K562 (cell line): ENCODE measurements at regions not wholly inside any gene's neighbourhood (a gene's known extent, or its start where the extent isn't known, plus 50 kb on each side); places are given as distances from the start of the nearest gene placed in this dataset.

Experiments used
- ATAC-seq: fragments of 200-7000 bp; cut with Tn5 transposase; 3 replicates; pipeline ENCODE4 v1.9.1; 2020; ENCODE audit warnings: moderate library complexity
- BruUV-seq: library from RNA; stranded (reverse); fragments of 400-500 nt; replicated peaks from 2 replicates; lab custom pipeline; 2021; lab: Mats Ljungman, UMichigan
- CTCF ChIA-PET: fragments of 300-600 bp; formaldehyde crosslinking; extraction: SDS; loops from one replicate; lab custom pipeline; 2021; ENCODE audit warnings: low intra/inter-chr PET ratio; lab: Yijun Ruan, JAX
- POLR2A ChIA-PET: fragments of 300-600, 350-650 bp; sonication (Branson Sonifier 250); formaldehyde crosslinking; extraction: SDS; loops from one replicate; lab custom pipeline; 2021; ENCODE audit warnings: antibody characterized with exemption, inconsistent platforms; lab: Yijun Ruan, JAX
- DNase-seq, 4 experiments: peaks; one replicate each; pipeline versions ENCODE4 v3.0.0 to v3.0.0-alpha.2; 2011 to 2018; ENCODE audit warnings: low spot score in 3 of 4, mixed read lengths in 3 of 4; ENCODE audit errors: extremely low read depth in 1 of 4
- FAIRE-seq: peaks from 2 replicates; lab custom pipeline; 2011; peaks lifted over from hg19 to GRCh38; lab: Jason Lieb, UNC
- H2AFZ ChIP-seq: 2 replicates; pipeline ENCODE4 v1.6.0; 2011; ENCODE audit warnings: low read depth, low read length, control low read depth, inconsistent platforms
- H3K27ac ChIP-seq: fragments of 200-600 bp; 3 replicates; pipeline ENCODE4 v1.8.0; 2011; ENCODE audit warnings: low read depth, mild to moderate bottlenecking, control low read depth, inconsistent platforms, low read length, moderate library complexity, mixed read lengths; ENCODE audit errors: extremely low read depth
- H3K27me3 ChIP-seq, 2 experiments: fragments of 300-600 bp in 1 of 2; 2 replicates in 1 of 2; 3 replicates in 1 of 2; pipeline versions ENCODE4 v1.6.0 to v1.8.0; 2011; ENCODE audit warnings: inconsistent platforms in 2 of 2, low read length in 2 of 2, mild to moderate bottlenecking in 1 of 2, mixed read lengths in 1 of 2, moderate library complexity in 1 of 2; ENCODE audit not compliant: control insufficient read depth in 2 of 2, insufficient read depth in 2 of 2
- H3K36me3 ChIP-seq: fragments of 300-600 bp; 3 replicates; pipeline ENCODE4 v1.8.0; 2011; ENCODE audit warnings: mild to moderate bottlenecking, low read length, inconsistent platforms; ENCODE audit not compliant: control insufficient read depth, insufficient read depth
- H3K4me1 ChIP-seq, 2 experiments: fragments of 200-600 bp in 1 of 2; replicated peaks in 1 of 2; 2 replicates in 1 of 2; 3 replicates in 1 of 2; pipeline versions ENCODE4 v1.5.1 to v1.8.0; 2011; ENCODE audit warnings: inconsistent platforms in 2 of 2, low read length in 2 of 2, mild to moderate bottlenecking in 1 of 2, mixed read lengths in 1 of 2, moderate library complexity in 1 of 2; ENCODE audit not compliant: control insufficient read depth in 2 of 2, insufficient read depth in 2 of 2
- H3K4me2 ChIP-seq: 2 replicates; pipeline ENCODE4 v1.6.1; 2011; ENCODE audit warnings: low read length, control low read depth, inconsistent platforms, mixed read lengths; ENCODE audit not compliant: insufficient read depth
- H3K4me3 ChIP-seq: fragments of 200-600 bp; sonication (generic), shearing (Covaris generic); 2 replicates; pipeline ENCODE4 v1.5.1; 2016; ENCODE audit warnings: control low read depth, inconsistent platforms
- H3K79me2 ChIP-seq: fragments of 200-600 bp; 3 replicates; pipeline ENCODE4 v1.8.0; 2011; ENCODE audit warnings: low read length, inconsistent platforms; ENCODE audit not compliant: control insufficient read depth, insufficient read depth
- H3K9ac ChIP-seq, 2 experiments: 2 replicates each; pipeline versions ENCODE4 v1.6.0 to v1.6.1; 2011; ENCODE audit warnings: low read depth in 2 of 2, low read length in 2 of 2, control low read depth in 1 of 2, inconsistent platforms in 1 of 2, mild to moderate bottlenecking in 1 of 2, mixed read lengths in 1 of 2; ENCODE audit not compliant: insufficient read depth in 1 of 2
- H3K9me1 ChIP-seq: one replicate; pipeline ENCODE4 v1.6.0; 2011; ENCODE audit warnings: inconsistent platforms, mild to moderate bottlenecking, low read length, moderate library complexity; ENCODE audit not compliant: control insufficient read depth, insufficient read depth
- H3K9me3 ChIP-seq: replicated peaks from 2 replicates; pipeline ENCODE4 v1.5.1; 2011; ENCODE audit warnings: low read depth, low read length, inconsistent platforms; ENCODE audit not compliant: control insufficient read depth, insufficient read depth
- H4K20me1 ChIP-seq: replicated peaks from 2 replicates; pipeline ENCODE4 v1.6.1; 2011; ENCODE audit warnings: low read length, inconsistent platforms, mixed read lengths; ENCODE audit not compliant: control insufficient read depth, insufficient read depth
- FOXJ3 ChIP-seq: sonication (generic); formaldehyde crosslinking; IDR thresholded peaks from 2 replicates; pipeline ENCODE4 v1.4.0; 2020; ENCODE audit warnings: mild to moderate bottlenecking, missing genetic modification reagents
- HNRNPL ChIP-seq: fragments of 200-400 bp; formaldehyde crosslinking; IDR thresholded peaks from 2 replicates; pipeline ENCODE4 v1.6.1; 2017; ENCODE audit warnings: low read depth, mild to moderate bottlenecking, low read length
- KAT7 ChIP-seq: sonication (generic); formaldehyde crosslinking; IDR thresholded peaks from 2 replicates; pipeline ENCODE4 v1.8.0; 2022; ENCODE audit warnings: missing genetic modification reagents, mild to moderate bottlenecking, borderline replicate concordance
- MAZ ChIP-seq, 2 experiments: fragments of 450-650 bp in 1 of 2; sonication (generic) in 1 of 2; formaldehyde crosslinking; IDR thresholded peaks in 1 of 2; conservative IDR thresholded peaks in 1 of 2; 2 replicates each; pipeline versions ENCODE4 v1.4.0 to v1.5.0; 2020; ENCODE audit warnings: mild to moderate bottlenecking in 1 of 2, missing genetic modification reagents in 1 of 2
- MCM3 ChIP-seq: fragments of 450-650 bp; IDR thresholded peaks from 2 replicates; pipeline ENCODE4 v1.6.1; 2016
- NONO ChIP-seq, 2 experiments: fragments of 200-400 bp in 1 of 2; fragments of 450-650 bp in 1 of 2; formaldehyde crosslinking in 1 of 2; IDR thresholded peaks; 2 replicates each; pipeline ENCODE4 v1.6.1; 2017; ENCODE audit warnings: low read depth in 2 of 2, mild to moderate bottlenecking in 2 of 2, moderate library complexity in 2 of 2, low read length in 1 of 2
- PCBP1 ChIP-seq: fragments of 200-400 bp; formaldehyde crosslinking; IDR thresholded peaks from 2 replicates; pipeline ENCODE4 v1.6.1; 2018; ENCODE audit warnings: mild to moderate bottlenecking, low read depth, low read length; ENCODE audit not compliant: poor library complexity, severe bottlenecking
- SOX6 ChIP-seq: fragments of 450-650 bp; IDR thresholded peaks from 2 replicates; pipeline ENCODE4 v1.6.1; 2014; ENCODE audit warnings: mild to moderate bottlenecking
- STAG1 ChIP-seq: sonication (generic); formaldehyde crosslinking; IDR thresholded peaks from 2 replicates; pipeline ENCODE4 v1.5.0; 2020; ENCODE audit warnings: missing genetic modification reagents, borderline replicate concordance
- STAT5A ChIP-seq: IDR thresholded peaks from 2 replicates; pipeline ENCODE4 v1.6.1; 2012; ENCODE audit warnings: low read length, inconsistent platforms, borderline replicate concordance
- U2AF1 ChIP-seq: fragments of 200-400 bp; formaldehyde crosslinking; optimal IDR thresholded peaks from 2 replicates; pipeline ENCODE3; 2017; ENCODE audit warnings: mild to moderate bottlenecking, low read depth, low read length, moderate library complexity
- ZNF644 ChIP-seq: fragments of 200-800 bp; sonication (Bioruptor generic); IDR thresholded peaks from 2 replicates; pipeline ENCODE4 v1.6.1; 2016; ENCODE audit warnings: low read depth, missing genetic modification characterization, missing compliant biosample characterization
- ZNF778 ChIP-seq: fragments of 450-650 bp; formaldehyde crosslinking; IDR thresholded peaks from 2 replicates; pipeline ENCODE4 v1.4.0; 2020; ENCODE audit warnings: mild to moderate bottlenecking, moderate library complexity
- WGBS: fragments of 100-300 bp; shearing (Covaris generic); methylation state at CpG from one replicate; pipeline ENCODE4 v1.1.6; 2016; ENCODE audit warnings: low coverage, mixed read lengths; ENCODE audit not compliant: insufficient coverage; ENCODE audit errors: missing lambda C conversion rate; 5-methylcytosine and 5-hydroxymethylcytosine counted together
- in situ Hi-C: fragments of 300-500 bp; cut with MboI; formaldehyde crosslinking; loops from 4 replicates; pipeline ENCODE4 v1.15.0; 2018; ENCODE audit warnings: inconsistent platforms, mixed read lengths
- intact Hi-C: fragments of 100-400 bp; cut with micrococcal nuclease; formaldehyde crosslinking; loops from 2 replicates; pipeline ENCODE4 v1.14.2; 2022
- TF ChIP-seq, protein P1 (sequence below): fragments of 450-650 bp; formaldehyde crosslinking; conservative IDR thresholded peaks from 2 replicates; pipeline ENCODE4 v1.4.0; 2022; ENCODE audit warnings: mild to moderate bottlenecking, missing genetic modification characterization
- TF ChIP-seq, protein P2 (sequence below): fragments of 250-450 bp; sonication (Bioruptor Pico); IDR thresholded peaks from 2 replicates; pipeline ENCODE4 v1.8.0; 2021; ENCODE audit warnings: borderline replicate concordance, mild to moderate bottlenecking, moderate library complexity; ENCODE audit not compliant: poor library complexity, severe bottlenecking
- TF ChIP-seq, protein P3 (sequence below): sonication (generic); formaldehyde crosslinking; IDR thresholded peaks from 2 replicates; pipeline ENCODE4 v1.8.0; 2023; ENCODE audit warnings: missing genetic modification reagents, mild to moderate bottlenecking, borderline replicate concordance

DNA sequence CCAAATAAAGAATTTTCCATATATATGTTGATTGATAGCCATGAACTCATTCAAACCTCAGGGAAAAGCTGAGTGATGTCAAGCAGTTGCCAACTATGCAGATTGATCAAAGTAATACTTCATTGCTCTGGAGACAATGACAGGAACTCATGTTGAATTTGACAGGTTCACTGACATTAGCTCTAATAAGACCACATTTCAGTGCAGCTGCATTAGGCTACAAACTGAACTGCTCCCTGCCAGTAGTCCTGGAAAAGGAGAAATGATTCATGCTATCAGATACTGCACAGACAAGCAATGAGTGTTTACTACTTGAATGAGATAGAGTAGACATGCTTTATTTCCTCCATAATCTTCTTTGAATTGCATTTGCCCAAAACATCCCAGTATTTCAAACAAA is 948.4 kb downstream of the MRPL39 start (continued):
- TF ChIP-seq U2AF1, result no peak
- TF ChIP-seq, protein P1, sequence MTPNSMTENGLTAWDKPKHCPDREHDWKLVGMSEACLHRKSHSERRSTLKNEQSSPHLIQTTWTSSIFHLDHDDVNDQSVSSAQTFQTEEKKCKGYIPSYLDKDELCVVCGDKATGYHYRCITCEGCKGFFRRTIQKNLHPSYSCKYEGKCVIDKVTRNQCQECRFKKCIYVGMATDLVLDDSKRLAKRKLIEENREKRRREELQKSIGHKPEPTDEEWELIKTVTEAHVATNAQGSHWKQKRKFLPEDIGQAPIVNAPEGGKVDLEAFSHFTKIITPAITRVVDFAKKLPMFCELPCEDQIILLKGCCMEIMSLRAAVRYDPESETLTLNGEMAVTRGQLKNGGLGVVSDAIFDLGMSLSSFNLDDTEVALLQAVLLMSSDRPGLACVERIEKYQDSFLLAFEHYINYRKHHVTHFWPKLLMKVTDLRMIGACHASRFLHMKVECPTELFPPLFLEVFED (CRISPR knock-in tag), result no peak
- no peak for TF ChIP-seq SOX6
- TF ChIP-seq HNRNPL, result no peak
- TF ChIP-seq STAG1, result no peak
- no peak for TF ChIP-seq STAT5A
- TF ChIP-seq, all 486 proteins: peak for 0

DNA sequence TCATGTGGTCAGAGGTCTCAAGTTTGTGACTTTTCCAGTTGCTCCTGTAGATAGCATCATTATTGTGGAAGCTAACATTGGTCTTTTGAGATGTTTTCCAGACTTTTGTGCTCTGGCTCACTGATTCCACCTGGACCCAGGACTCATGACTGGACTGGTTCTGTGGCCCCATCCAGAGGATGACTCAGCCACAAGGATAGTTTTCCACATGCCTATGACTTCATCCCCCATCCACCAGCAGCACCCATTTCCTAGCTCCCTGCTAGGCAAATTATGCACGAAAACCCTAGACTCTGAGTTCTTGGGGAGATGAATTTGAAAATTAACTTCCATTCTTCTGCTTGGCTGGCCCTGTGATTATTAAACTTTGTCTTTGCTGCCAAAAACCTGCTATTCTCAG is 949.3 kb downstream of the MRPL39 start:
- no peak overlapping the region for H2AFZ ChIP-seq
- WGBS, result 0% methylated on average over 1 of the region's 1 CpG
- H3K4me2 ChIP-seq, result no peak overlapping the region
- intact Hi-C loops (no loop called here), in situ Hi-C loops (no loop called here)
- no peaks in the 10 kb centered on the region for H3K36me3 ChIP-seq
- H4K20me1 ChIP-seq, result no peaks in the 10 kb centered on the region
- H3K9me3 ChIP-seq, result no peaks in the 10 kb centered on the region
- no peaks in the 10 kb centered on the region for H3K4me1 ChIP-seq
- no peaks in the 10 kb centered on the region for H3K79me2 ChIP-seq
- BruUV-seq, result no TSS peak
- H3K27me3 ChIP-seq, result no peaks in the 10 kb centered on the region
- no peak overlapping the region for H3K27ac ChIP-seq
- H3K9me1 ChIP-seq, result no peaks in the 10 kb centered on the region
- H3K9ac ChIP-seq, result no peak overlapping the region
- ChIA-PET POLR2A (no interaction called here), CTCF (no interaction called here)
- DNase-seq, result no peak
- no peak for ATAC-seq
- H3K4me3 ChIP-seq, result no peak overlapping the region
- no peak for FAIRE-seq
- TF ChIP-seq NONO (IDR thresholded peaks at IDR 0.05; ENCODE audit: low read depth in 2 of 2, low read length in 1 of 2), result no peak
- TF ChIP-seq MCM3, result no peak
- TF ChIP-seq FOXJ3, result no peak
- TF ChIP-seq, protein P2, sequence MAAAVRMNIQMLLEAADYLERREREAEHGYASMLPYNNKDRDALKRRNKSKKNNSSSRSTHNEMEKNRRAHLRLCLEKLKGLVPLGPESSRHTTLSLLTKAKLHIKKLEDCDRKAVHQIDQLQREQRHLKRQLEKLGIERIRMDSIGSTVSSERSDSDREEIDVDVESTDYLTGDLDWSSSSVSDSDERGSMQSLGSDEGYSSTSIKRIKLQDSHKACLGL (CRISPR knock-in tag), result no peak
- TF ChIP-seq, protein P3, sequence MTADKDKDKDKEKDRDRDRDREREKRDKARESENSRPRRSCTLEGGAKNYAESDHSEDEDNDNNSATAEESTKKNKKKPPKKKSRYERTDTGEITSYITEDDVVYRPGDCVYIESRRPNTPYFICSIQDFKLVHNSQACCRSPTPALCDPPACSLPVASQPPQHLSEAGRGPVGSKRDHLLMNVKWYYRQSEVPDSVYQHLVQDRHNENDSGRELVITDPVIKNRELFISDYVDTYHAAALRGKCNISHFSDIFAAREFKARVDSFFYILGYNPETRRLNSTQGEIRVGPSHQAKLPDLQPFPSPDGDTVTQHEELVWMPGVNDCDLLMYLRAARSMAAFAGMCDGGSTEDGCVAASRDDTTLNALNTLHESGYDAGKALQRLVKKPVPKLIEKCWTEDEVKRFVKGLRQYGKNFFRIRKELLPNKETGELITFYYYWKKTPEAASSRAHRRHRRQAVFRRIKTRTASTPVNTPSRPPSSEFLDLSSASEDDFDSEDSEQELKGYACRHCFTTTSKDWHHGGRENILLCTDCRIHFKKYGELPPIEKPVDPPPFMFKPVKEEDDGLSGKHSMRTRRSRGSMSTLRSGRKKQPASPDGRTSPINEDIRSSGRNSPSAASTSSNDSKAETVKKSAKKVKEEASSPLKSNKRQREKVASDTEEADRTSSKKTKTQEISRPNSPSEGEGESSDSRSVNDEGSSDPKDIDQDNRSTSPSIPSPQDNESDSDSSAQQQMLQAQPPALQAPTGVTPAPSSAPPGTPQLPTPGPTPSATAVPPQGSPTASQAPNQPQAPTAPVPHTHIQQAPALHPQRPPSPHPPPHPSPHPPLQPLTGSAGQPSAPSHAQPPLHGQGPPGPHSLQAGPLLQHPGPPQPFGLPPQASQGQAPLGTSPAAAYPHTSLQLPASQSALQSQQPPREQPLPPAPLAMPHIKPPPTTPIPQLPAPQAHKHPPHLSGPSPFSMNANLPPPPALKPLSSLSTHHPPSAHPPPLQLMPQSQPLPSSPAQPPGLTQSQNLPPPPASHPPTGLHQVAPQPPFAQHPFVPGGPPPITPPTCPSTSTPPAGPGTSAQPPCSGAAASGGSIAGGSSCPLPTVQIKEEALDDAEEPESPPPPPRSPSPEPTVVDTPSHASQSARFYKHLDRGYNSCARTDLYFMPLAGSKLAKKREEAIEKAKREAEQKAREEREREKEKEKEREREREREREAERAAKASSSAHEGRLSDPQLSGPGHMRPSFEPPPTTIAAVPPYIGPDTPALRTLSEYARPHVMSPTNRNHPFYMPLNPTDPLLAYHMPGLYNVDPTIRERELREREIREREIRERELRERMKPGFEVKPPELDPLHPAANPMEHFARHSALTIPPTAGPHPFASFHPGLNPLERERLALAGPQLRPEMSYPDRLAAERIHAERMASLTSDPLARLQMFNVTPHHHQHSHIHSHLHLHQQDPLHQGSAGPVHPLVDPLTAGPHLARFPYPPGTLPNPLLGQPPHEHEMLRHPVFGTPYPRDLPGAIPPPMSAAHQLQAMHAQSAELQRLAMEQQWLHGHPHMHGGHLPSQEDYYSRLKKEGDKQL (CRISPR knock-in tag), result no peak
- TF ChIP-seq KAT7 (CRISPR knock-in tag), result no peak
- no peak for TF ChIP-seq ZNF644 (tag)
- no peak for TF ChIP-seq MAZ (CRISPR knock-in tag; conservative IDR thresholded peaks at IDR 0.05 in 1 of 2, IDR thresholded peaks at IDR 0.05 in 1 of 2)
- TF ChIP-seq ZNF778 (CRISPR knock-in tag), result no peak
- no peak for TF ChIP-seq PCBP1
